ENCODE measurements at regions not wholly inside any gene's neighbourhood (a gene's known extent, or its start where the extent isn't known, plus 50 kb on each side); places are given as distances from the start of the nearest gene placed in this dataset.

DNA sequence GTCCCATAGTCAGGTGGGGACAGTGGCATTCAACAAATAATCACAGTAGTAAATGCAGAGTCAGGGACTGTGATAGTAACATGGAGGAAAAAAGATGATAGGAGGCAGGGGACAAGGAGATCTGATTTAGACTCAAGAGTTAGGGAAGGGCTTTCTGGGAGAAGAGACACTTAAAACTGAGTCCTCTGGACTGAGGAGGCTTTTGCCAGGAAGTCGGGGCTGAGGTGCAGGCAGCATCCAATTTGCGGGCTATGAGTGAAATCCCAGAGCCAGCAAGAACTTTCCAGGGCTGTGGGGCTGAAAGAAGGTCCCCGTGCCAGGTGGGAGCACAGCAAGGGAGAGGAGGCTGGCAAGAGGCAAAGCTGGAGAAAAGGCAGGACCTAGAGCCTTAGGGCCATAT is 124.1 kb downstream of the KIF4B start:
- TF ChIP-seq OSR1 (CRISPR knock-in tag; IDR thresholded peaks at IDR 0.05) (no peak), PATZ1 (CRISPR knock-in tag; IDR thresholded peaks at IDR 0.05; ENCODE audit: borderline replicate concordance) (no peak), ZFP30 (CRISPR knock-in tag; IDR thresholded peaks at IDR 0.05) (no peak), ARNTL (CRISPR knock-in tag; IDR thresholded peaks at IDR 0.05; ENCODE audit: borderline replicate concordance, low read depth) (no peak)

Data from SK-N-SH treated with all-trans-retinoic acid at 6 μM for 48 hours (cell line).